Central memory CD4-positive, alpha-beta T cell (primary cell): ENCODE measurements at regions not wholly inside any gene's neighbourhood (a gene's known extent, or its start where the extent isn't known, plus 50 kb on each side); places are given as distances from the start of the nearest gene placed in this dataset.

ENCODE experiments used
- DNase-seq: peaks from one replicate; pipeline ENCODE4 v3.0.0; 2022

DNA sequence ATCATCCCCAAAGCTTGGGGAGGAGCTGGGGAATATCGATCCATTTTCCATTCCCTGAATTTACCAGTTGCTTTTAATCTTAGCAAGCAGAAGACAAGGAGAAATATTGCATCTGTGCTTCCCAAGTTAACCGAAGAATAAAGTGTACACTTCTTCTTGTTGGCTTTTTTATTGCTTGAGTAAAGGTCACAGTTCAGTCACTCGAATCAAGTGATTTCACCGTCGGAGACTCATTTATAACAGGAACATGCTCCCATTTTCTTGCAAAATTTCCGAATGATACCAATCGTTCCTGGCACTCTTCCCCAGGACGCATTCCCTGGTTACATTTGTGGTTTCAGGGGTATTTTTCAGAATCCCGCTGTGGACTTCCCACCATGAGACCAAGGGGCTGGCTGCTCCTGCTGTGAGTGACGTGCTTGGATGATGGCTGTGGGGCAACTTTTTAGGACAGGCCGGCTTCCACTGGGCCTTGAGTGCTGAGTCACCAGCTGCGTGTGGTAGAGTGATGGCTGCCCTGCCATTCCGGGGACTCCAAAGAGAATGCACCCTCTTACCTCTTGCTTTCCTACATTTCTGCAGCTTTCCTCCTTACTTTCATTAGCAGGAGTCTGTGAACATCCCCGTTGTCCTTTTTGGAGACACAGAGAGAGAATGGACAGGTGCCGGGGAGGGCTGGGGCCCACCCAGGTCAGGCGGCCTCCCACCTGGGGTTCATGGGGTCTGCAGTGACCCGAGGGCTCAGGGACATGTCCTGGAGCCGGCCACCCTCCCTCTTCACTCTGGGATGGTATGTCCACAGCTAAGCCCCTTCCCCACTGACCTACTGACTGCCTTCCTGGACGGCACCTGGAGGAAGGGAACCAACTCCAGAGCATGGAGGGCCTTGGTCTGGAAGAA is 60.7 kb upstream of the HDAC4 start:
- no peak for DNase-seq

DNA sequence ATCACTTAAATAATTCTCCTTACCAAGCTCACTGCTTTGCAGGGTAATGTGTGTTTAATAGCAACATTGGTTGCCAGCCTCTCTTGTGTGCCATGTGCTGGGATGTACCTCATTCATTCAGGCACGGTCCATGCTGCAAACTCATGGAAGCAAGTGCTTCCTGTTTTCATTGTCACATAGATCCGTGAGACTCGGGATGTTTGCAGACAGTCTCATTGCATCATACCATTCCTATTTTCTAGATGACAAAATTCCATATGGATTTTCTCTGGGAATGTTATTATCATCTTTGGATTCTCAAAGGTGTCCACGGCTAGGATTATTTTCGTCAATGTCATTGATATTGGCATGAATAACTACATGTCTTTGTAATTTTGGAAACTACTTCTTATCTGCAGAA is 60.0 kb upstream of the HDAC4 start:
- no peak for DNase-seq

DNA sequence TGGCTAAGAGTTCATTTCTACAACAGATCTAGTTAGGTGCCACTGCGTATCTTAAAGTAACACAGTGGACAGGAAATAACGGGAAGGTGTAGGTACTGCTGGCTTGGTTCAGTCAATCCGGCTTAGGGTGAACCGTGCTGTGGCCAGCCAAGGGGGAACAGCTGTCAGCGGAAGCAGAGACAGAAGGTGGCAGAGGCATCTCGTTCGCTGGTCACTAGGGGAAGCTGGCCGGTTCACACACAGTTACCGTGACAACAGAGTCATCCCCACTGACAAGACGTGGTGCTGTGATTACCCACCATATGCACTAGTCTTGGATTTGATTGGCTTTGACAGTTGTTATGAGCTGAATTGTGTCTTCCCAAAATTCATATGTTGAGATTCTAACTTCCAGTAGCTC is 58.8 kb upstream of the HDAC4 start:
- DNase-seq: no peak

DNA sequence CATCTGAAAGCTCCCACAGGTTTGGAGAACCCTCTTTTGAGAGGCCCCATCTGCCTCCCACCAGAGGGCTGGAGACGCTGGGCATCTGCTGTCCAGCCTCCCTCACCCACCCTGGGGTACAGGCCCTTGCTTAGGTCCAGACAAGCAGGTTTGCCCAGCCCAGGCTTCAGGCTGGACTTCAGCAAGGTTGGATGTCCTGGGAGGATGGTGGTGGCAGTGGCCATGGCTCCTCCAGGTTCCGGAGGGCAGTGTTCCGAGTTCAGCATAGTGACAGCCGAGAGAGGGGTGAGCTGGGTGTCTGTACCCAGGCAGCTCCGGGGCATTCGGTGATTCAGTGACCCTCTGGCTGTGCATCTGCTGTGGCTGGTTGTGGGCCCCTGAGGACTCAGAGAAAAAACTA is 58.2 kb upstream of the HDAC4 start:
- no peak for DNase-seq

DNA sequence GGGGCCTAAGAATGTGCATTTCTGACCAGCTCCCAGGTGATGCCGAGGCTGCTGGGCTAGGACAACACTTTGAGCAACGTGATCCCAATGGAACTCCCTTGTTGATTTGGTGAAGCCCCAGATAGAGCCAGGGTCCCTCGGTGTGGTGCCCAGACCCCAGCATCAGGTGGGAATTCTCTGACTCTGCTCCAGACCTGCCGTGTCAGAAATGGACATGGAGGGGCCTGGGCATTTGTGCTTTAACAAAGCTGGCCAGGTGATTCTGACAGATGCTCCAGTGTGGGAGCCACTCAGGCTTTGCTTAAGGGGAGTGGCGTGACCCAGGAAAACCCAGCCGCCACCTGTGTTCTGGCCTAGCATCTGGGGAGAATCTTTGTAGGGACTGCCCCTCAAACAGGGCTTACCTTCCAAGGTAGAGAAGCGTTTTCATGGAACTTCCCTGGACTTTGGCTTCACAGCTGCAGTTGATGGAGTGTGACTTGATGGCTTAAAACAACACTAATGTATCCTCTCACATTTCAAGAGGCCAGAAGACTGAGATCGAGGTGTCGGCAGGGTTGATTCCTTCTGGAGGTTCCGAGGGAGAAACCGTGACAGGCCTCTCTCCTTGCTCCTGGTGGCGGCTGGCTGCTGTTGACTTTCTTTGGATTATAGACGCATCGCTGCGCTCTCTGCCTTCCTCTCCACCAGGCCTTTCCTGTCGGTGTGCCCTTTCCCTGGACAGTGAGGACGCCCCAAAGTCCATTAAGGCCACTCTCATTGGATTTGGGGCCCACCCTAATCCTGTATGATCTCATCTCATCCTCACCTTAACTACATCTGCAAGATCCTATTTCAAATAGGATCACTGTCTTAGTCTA is 57.0 kb upstream of the HDAC4 start:
- DNase-seq: no peak

DNA sequence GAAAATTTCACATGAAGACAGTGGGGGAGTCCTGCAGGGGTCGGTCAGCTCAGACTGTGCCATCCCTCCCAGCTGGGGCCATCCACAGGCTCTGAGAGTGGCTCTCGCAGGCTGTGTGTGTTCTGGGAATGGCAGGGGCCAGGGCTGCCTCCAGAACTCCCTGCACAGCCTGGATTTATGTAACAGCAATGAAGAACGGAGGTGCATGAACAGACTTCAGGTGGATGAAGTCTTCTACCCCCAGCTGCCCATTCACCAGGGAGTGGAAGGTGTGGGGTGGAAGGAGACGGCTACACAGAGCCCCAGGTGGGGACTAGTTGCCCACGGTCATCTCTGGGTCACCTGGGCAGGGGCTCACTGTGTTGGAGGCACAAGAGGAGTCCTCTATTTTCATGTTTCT is 56.1 kb upstream of the HDAC4 start:
- no peak for DNase-seq

DNA sequence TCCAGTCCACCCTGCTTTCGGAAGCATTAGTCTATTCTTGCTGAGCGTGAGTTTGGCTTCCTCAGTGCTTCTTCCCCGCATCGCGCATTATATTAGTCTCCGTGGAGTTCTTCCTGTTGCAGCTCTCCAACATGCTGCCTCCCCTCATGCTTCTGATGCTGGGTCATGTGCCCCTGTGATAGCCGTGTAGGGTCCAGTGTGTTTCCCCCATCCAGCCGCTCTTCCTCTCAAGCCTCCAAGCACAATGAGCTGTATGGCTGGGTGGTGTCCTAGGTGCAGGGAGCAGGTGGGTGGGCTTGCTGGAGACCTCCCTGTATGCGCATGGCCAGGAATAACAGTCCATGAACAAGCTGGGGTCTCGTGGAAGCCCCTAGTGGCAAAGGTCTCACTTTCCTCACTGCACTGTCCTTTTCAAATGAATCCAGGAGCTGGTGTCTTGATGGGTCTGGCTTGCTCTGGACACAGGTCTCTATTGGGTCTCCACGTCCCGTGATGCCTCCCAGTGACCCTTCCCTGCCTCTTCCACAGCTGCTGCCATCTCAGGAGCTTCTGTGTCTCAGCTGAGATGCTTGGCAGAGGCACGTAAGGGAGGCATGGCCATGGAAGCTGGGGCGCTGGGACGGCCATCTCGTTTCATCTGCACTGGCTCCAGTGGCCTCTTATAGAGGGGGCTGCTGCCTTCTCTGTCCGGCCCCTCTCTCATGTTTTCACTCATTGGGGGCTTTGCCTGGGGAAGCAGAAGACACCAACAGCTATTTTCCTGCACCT is 54.8 kb upstream of the HDAC4 start:
- DNase-seq: no peak

DNA sequence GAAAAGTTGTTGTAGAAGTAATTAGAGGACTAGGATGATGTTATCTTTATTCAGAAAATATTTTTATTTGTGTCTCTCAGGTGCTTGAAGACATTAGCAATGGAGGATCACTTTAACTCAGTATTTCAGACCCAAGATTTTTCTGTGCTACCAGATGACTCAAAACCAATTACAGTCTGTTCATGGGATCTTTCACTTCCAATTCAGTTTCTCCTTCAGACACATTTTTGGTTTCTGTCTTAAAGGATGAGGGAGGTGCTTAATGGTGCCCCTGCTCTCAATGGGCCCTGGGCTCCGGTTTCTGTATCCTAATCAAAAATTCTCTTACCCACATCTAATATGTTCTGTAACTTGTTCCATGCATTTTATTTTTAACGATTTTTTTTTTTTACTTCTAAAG is 53.7 kb upstream of the HDAC4 start:
- no peak for DNase-seq
